Germinal center (tissue), 1 donor: ENCODE measurements at regions not wholly inside any gene's neighbourhood (a gene's known extent, or its start where the extent isn't known, plus 50 kb on each side); places are given as distances from the start of the nearest gene placed in this dataset.

ENCODE experiments used
- DNase-seq: peaks from one replicate; pipeline ENCODE4 v3.0.0; 2012; ENCODE audit warnings: mixed read lengths, low spot score

DNA sequence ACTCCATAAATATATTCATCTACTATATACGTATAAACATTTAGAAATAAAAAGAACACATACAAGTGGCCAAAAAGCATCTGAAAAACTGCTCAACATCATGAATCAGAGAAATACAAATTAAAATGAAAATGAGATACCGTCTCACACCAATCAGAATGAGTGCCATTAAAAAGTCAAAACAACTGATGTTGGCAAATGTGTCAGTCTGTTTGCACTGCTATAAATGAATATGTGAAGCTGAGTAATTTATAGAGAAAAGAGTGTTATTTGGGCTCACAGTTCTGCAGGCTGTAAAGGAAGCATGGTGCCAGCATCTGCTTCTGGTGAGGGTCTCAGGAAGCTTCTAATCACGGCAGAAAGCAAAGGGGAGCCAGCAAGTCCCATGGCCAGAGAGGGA is 620.3 kb upstream of the CCDC54 start:
- DNase-seq: no peak

DNA sequence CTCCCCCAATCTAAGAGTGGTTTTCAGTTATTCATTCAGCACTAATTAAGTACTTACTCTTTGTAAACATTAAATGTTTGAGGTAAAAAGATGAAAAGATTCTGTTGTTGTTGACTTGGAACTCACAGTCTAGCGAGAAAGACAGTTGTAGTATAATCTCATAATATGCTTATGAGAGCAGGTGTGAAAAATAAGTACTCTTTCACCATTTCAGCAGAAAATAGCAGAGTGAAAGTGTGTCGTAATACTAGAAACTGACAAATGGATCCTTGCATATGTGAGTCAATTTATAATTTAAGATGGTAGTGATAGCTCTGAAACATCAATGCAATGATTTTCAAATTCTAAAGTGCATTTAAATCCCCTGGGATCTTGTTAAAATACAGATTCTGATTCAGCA is 618.8 kb upstream of the CCDC54 start:
- no peak for DNase-seq

DNA sequence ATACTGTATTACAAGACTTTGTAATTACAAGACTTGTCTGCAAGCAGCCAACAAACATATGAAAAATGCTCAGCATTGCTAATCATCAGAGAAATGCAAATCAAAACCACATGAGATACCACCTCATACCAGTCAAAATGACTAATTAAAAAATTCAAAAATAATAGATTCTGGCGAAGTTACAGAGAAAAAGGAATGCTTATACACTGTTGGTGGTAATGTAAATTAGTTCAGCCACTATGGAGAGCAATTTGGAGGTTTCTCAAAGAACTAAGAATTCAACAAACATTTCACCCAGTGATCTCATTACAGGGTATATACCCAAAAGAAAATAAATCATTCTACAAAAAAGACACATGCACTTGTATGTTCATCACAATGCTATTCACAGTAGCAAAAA is 617.5 kb upstream of the CCDC54 start:
- no peak for DNase-seq

DNA sequence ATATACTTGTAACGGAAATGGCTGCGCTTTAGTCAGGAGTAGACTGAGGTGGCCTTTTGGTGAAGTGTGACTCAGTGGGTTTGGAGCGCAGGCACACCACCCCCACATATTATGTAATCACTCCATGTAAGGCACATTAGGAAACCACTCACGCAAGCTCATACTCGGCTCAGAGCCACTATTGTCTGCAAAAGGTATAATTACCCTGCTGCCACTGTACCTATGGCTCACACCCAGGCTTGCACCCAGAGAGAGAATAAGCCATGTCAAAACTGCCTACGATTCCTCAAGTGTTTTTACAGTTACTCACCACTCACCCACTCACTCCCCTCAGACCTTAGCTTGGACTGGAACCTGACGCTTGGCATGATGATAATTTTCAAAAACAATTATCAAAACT is 611.9 kb upstream of the CCDC54 start:
- no peak for DNase-seq

DNA sequence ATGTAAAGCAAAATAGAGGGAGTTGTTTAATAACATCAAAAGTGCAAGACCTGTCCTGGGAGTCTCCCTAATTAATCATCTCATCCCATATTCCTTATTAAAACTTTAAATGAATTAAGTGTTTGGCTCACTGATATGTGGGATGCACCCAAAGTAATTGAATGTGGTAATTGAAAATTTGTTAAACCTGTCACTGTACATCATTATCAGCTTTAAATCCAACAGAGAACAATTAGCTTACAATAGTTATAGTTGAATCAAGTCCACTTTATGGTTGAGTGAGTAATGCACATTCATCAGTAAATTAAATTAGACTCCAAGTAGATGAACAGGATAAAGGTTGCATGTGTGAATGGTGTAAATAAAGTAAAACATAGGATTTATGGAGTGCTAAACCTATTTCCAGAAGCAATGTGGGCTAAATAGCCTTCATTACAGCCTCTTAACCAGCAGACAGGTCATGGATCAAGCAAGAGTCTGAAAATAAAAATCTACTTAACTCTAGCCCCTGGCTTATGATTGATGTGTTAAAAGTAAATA is 608.2 kb upstream of the CCDC54 start:
- no peak for DNase-seq

DNA sequence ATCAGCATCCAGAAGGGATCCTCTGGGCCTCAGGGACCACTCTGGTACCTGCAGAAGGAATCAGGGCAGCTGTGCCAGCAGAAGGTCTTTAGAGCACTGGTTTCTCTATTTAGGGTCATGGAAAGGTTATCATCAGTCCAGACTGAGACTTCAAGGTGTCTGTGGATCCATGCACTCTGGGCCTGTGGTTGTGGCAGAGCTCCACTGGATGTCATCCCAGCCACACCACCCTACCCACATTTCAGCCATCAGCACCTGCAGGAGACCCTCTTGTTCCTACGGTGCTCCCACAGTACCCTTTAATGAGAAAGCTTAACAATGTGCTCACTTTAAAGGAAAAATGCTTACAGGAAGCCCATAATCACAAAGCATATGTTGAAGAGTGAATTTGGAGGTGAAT is 603.4 kb upstream of the CCDC54 start:
- DNase-seq: no peak

DNA sequence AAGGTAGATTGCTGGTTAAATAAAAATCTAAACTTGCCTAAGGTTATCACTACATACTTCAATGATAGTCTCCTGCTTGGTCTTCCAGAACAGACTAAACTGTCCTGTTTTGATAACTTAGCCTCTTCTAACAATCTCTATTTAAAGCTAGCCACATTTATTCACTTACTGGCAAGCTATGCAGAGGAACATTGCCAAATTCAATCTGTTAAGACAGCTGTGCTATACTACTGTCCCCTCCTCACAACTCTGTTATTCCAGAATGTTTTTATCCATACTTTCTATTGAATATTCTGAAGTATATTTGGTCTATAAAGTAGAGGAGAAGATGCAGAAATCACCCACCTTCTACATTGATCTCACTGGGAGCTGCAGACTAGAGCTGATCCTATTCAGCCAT is 594.0 kb upstream of the CCDC54 start:
- no peak for DNase-seq

DNA sequence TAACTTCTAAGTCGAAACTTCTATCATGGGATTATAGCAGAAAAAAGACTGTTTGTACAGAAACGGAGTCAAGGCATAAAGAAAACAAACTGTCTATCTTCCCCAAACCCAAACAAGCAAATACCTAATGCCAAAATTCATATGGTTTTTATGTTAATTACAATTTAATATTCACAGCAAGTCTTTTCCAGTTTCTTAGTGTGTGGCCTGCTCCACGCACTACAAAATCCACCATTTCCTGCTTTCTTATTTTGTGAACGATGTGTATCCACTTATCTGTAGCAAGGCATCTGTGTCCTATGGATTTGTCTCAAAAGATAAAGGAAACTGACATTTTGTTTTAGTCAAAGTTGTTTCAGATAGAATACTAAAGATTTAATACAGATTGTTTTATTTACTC is 588.0 kb upstream of the CCDC54 start:
- DNase-seq: no peak

DNA sequence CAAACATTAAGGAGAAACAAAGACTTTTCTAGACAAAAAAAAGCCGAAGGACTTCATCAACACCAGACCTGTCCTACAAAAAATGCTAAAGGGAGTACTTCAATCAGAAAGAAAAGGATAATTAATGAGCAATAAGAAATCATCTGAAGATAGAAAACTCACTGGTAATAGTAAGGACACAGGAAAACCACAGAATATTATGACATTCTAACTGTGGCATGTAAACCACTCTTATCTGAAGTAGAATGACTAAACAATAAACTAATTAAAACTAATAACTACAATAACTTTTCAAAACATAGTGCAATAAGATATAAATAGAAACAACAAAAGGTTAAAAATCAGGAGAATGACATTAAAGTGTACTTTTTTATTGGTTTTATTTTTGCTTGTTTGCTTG is 584.5 kb upstream of the CCDC54 start:
- DNase-seq: no peak

DNA sequence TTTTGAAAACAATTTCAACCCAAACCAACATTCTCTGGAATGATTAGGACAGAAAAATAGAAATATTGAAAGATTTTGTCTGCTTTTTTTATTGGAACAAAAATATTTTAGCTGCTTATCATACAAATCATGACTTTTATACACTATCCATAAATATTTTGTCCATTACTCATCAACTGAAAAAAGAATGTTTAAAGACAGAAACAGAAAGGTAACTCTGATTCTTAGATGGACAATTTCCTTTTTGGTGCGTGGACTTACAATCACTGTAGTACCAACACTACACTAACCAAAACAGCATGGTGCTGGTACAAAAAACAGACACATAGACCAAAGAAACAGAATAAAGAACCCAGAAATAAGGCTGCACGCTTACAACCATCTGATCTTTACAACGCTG is 582.8 kb upstream of the CCDC54 start:
- no peak for DNase-seq

DNA sequence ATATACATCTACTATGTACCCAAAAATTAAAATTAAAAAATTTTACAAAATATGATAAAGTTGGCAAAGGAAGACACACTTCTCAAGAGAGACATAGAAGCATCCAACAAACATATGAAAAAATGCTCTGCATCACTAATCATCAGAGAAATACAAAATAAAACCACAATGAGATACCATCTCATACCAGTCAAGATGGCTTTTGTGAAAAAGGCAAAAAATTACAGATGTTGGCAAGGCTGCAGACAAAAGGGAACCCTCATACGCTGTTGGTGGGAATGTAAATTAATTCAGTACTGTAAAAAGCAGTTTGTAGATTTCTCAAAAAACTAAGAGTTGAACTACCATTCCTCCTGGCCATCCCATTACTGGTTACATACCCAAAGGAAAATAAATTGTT is 581.7 kb upstream of the CCDC54 start:
- DNase-seq: no peak

DNA sequence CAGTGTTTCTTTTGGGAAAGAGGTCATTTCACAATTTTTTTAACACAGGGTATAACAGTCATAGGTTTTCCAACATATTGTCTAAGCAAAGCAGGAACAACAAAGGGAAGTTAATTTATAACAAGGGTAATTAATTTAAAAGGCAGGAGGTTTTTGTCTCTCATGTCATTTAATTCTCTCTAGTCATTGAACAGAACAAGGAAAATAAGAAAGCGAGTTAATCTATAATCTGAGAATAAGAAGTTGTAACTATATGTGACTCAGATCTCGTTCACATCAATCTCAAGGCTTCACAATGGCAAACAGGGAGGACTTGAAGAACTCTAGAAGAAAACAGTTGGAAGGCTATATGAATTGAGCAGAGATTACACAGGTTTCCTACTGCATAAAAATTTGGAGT is 579.8 kb upstream of the CCDC54 start:
- DNase-seq: no peak

DNA sequence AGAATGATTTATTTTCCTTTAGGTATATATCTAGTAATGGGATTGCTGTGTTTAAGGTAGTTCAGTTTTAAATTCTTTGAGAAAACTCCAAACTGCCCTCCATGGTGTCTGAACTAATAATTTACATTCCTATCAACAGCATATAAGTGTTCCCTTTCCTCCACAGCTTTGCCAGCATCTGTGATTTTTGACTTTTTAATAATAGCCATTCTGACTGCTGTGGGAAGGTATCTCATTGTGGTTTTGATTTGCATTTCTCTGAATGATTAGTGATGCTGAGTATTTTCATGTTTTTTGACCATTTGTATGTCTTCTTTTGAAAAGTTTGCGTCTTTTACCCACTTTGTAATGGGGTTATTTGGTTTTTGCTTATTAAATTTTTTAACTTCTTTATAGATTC is 571.6 kb upstream of the CCDC54 start:
- DNase-seq: no peak

DNA sequence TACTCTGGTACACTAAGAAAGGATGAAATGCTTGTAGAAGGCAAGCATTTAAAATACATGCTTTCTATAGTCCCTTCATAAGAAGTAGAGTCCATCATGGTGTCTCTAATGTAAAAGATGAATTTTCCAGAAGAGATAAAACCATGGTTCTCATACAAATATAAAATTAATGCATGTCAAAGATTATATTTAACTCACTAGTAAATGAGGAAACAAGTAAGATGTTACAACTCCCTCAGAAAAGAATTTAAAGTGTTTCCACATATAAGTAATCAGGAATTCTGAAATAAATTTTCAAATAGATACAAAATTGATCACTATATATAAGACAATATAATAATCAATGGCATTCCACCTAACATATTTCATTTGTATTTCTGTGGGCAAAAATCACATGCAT is 570.3 kb upstream of the CCDC54 start:
- DNase-seq: no peak

DNA sequence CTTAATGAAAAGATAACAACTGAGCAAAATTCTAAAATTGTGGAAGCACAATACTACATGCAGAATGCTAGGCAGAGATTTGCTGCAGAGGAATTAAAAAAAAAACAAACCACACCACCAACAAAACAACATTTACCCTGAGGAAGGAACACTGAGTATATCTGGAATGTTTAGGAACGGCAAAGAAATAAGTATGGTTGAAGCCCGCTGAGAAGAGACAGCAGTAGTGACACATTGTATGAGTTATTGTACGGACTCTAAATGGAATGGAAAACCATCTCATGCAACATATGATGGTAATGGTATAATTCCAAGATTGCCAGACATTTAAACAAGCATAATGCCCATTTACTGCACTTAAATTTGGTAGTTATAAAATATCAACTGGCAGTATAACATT is 568.2 kb upstream of the CCDC54 start:
- no peak for DNase-seq

DNA sequence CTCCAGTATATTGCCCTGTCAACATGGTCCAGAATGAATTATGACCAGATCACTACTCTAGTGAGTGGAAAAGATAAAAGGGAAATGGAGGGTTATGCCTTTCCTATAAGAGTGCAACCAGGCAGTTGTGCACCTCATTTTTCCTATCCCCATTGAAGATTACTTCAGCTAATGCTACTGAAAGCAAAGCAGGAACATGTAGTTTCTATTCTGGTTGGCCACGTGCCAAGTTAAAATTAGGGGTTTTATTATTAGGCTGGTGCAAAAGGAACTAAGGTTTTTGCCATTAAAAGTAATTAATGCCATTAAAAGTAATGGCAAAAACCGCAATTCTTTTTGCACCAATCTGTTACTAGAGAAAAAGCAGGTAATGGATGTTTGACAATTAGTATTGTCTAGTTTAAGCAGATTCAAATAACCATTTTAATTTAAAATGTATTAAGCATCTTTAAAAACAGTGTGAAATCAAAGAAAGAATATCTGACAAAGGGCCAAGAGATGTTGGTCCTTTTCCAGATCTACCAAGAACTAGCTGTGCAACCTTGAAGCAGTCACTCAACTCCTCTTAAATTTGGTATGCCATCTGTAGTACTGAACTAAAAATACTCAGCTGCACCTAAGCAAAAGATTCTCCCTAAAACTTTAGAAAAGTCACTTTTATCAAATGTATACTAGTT is 567.5 kb upstream of the CCDC54 start:
- DNase-seq: no peak

DNA sequence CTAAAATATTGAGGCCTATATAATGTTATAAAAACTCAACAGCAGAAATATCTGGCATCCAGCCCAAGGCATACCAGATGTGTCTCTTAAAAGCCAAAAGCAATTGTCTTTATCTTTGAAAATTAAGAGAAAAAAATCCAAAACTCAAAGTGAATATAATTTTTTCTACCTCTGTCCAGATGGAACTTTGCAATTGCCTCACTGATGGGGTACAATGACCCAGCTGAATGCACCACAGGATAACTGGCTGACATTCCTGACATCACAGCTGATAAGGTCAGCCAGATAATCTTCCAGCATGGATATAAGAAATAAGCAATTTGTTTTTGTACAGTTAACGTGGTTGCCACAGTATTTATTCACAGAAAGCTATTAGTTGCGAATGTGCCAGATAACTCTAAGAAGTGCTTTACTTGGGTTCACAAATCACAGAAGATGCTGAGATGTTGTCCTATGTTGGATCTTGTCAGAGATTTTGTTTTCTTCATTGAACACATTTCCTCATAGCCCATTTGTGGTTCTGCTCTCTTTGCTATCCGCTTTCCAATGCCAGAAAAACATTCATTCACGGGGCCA is 566.9 kb upstream of the CCDC54 start:
- DNase-seq: no peak

DNA sequence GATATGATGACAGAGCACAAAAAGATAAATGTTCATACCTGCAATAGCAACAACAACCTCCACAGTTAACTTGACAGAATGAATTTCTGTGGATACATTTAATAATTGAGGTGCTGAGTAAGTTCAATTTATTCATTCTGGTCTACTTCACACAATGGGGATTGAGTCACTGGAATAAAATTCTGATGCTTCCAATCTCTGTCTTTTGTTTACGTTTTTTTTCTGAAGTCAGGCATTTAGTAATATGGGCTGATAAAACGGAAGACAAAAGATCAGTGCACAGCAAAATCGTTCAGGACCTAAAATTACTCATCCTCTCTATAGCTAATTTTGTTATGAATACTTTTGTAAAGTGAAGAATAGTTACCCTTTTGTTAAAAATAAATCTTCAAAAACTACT is 565.9 kb upstream of the CCDC54 start:
- no peak for DNase-seq

DNA sequence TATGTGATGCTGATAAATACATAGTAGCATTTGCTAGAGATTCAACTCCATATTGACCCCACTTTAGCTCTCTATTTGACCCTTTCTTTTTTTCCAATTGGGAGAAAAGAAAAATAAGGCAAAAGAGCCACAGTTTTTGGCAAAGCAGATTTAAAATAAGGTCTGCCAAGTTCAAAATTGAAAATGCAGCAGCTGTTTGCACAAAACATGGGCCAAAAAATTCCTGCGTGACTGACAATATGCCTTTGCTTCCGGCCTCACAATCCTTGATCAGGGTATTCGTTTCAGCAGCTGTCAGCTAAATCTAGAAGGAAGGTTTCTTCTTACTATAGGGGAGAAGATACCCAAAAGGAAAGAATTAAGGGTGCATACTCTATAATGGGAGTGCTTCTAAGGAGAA is 563.5 kb upstream of the CCDC54 start:
- DNase-seq: no peak

DNA sequence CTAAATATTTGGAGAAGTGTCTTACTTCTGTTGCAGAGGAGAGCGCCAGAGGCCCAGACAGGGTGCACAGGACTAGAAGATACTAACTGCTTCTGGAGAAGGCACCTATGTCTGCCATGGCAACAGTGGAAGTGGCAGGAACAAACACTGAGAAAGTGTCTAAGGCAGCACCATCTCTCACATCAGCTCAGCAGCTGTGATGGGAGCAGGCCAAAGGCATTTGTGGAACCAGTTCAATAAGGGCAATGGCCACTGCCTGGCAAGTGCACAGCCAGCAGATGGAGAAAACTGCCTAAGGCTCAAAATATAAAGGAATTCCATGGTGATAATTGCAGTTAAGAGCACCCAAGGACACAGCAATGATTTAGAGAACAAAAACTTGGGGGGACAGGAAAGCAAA is 563.0 kb upstream of the CCDC54 start:
- no peak for DNase-seq

DNA sequence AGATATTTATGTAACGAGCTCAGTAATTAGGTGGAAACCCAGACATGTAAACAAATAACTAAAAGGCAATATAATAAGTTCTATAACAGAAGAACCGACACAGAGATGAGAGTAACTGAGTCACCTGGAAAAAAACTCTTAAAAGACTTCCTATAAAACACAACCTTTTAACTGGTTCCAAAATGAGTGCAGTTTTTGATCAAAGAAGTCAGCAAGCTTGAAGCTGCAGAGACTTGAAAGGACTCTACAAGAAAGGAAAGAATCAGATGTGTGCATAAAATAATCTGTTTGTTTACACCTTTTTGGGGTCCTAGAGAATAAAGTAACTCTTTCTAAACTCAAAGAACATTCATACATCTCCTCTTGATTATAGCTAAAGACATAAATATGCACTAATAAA is 560.4 kb upstream of the CCDC54 start:
- no peak for DNase-seq

DNA sequence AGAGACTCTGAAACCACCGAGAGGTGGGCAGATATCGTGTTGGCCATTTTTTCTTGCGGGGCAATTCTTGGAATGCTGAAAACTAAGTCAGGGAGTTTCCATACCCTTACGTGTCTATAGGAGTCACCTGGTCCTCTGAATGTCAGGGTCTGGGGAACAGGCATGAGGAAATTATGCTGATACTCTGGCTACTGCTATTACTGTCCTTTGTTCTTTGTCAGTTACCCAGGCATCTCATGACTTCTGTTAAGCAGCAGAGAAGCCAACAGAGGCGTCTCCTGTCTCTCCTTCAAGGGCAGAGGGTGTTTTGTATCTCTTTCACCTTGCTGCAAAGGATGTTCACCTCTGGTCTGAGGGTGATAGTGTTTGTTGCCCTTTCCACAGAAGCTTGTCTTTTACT is 559.5 kb upstream of the CCDC54 start:
- no peak for DNase-seq

DNA sequence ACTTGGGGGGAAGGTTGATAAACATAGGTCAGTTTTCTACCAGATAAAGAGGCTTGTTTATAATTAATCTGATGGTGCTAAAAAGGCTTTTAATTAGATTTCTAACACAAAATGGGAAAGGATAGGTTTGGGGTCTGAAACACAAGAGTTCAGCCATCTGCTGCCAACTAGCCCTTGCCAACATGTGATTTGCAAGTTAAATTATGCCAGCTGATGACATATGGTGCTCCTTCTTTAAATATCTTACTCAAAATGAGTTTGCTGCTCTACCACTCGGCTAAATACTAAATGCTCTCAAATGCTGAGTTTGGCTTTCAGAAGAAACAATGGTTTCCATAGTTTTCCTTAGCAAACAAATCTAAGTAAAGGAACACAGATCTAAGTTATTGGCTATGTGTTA is 557.8 kb upstream of the CCDC54 start:
- DNase-seq: no peak

DNA sequence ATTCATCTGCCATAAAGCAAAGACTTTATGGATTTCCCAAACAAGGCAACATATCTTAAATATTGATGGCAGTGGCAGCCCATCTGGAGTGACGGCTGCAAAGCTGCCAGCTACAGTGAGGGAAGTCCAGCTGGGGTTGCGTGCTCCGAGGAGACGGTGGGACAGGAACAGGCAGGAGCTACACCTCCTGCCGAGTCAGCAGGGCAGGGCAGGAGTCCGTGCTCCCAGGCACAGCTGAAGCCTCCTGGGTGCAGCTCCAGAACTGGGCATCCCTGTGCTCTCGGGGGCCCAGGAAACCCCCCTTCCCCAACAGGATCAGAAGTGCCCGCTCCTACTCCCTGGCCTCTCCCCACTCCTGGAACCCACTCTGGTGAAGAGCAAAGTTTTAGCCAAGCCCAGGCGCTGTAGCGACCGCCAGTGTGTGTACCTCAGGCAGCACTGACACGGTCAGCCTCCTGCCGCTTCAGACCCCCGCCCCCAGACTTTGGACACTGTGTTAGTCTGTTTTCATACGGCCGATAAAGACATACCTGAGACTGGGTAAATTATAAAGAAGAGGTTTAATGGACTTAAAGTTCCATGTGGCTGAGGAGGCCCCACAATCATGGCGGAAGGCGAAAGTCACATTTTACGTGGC is 556.4 kb upstream of the CCDC54 start:
- no peak for DNase-seq
